HG02852 (cell line): ENCODE measurements at regions not wholly inside any gene's neighbourhood (a gene's known extent, or its start where the extent isn't known, plus 50 kb on each side); places are given as distances from the start of the nearest gene placed in this dataset.
"Not testable (repeated sequence)": the region's sequence is repeated elsewhere in the genome, so short reads cannot be mapped to it uniquely, and the experiment has no call there.

Source experiments
- ATAC-seq: cut with Tn5 transposase; IDR thresholded peaks from one replicate; pipeline ENCODE4 v1.9.1; 2021; ENCODE audit warnings: mild to moderate bottlenecking, moderate library complexity; ENCODE audit not compliant: unreplicated experiment

GRCh38 chr18:22790545-22791309 is 142.4 kb upstream of the RBBP8 start:
- ATAC-seq = no peak

DNA sequence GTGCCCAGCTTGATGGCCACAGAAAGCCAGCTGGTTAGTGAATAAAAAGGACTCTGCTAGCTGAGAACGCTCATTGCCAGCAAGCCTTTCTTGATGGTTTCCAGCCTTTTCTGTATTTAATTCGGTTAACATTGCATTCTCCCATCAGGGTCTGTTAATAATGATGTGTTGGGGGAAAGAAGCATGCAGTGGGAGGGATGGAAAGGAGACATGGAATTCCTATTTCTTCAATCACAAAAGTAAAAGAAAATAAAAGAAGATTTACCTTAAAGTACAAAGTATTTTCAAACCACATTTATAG is 141.9 kb upstream of the RBBP8 start:
- ATAC-seq = no peak

GRCh38 chr18:22796113-22796512 is 137.0 kb upstream of the RBBP8 start:
- no peak for ATAC-seq

DNA sequence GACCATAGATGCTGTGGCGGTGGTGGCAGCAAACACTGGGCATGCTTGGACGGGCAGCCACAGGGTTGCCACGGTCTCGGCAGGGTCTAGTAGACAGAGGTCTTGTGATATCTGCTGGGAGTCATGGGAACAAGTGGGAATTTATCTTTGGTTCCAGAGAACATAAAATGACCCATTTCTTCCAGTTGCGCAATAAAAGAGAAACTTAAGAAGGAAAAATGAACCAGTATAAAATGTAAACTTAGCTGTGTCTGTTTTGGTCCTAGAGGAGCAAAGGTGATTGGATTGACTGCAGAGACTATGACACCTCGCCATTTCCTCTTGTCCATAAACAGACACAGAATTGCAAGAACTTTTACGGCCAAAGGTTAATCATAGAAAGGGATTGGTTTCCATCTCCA is 132.6 kb upstream of the RBBP8 start:
- ATAC-seq = no peak

GRCh38 chr18:22813648-22814328 is 119.3 kb upstream of the RBBP8 start:
- ATAC-seq = no peak

DNA sequence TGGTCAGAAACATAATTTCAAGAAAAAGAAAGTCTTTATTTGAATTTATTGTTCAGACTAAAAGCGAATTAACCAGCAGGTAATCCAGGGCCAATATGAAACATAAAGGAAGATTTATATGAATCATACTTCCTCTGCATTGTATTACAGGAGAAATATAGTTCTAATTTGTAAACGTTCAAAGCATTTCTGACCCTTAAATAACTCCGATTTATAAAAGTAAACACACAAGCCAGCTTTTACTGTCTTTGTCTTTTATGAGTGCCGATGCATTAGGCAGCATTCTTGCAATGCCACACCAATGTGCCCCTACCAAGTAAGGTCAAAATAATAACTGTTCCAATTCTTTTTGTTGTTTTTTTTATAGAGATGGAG is 118.8 kb upstream of the RBBP8 start:
- ATAC-seq = no peak

DNA sequence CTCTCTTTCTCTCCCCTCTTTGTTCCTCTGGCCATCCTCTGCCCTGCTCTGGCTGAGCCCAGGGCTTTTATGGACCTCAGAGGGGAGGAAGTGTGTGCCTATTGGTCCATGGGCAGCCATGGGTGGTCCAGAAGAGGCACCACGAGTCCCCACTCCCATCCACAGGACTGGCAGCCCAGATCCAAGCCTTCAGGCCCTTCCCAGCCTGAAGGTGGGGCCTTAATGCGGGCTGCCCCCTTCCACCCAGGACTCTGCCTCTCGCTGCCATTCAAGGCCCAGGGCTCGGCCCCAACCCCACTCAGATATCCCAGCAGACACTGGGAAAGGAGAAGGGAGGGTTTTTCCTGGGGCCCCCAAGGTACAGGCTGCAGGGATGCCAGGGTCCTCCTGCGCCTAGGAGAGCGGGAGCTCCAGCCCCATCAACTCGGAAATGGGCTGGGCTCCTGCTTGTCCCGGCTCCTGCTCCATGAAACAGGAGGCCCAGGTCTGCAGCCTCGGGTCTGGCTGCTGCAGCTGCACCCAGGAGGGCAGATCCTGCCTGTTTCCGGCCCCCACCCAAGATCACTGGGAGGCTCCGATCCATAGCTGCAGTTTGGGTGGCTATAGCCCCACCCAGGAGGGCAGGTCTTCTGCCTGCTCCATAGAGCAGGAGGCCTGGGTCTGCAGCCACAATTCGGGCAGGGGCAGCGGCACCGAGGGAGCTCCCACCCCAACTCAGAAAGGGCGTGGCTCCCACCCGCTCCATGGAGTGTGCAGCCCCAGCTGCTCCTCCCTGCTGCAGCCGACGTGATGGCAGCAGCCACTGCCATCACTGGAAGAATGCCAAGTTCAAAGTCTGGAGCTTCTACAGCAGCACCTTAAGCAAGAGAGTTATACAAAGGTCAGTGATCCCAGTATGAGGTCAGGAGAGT is 116.6 kb upstream of the RBBP8 start:
- no peak for ATAC-seq

GRCh38 chr18:22817844-22818243 is 115.3 kb upstream of the RBBP8 start:
- no peak for ATAC-seq

GRCh38 chr18:22822024-22822423 is 111.1 kb upstream of the RBBP8 start:
- ATAC-seq = no peak

DNA sequence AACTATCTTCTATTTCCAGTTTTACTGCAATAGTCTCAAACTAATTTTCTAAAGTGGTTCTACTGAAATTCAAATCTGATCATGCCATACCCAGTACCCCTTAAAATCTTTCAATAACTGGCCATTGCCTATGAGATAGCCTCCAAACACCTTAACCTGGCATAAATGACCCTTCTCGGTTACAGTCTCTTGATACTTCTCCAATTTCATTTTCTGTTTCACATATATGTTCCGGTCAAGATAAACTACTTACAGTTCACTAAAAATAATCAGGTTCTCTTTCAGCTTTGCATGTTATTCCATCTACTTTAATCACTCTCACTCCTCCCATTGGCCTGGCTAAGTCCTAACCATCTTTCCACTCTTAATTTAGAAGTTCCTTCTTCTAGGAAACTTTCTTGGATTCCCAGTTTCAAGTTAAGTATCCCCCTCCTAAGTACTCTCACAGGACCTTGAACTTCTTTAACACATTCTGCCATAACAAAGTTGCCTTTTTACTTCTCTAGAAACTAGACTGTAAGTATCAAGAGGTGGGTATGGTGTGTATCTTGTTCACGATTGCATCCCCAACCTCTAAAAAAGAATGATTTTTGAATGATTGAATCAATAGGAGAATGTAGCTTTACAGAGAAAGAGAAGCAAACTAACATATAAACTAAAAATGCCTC is 110.2 kb upstream of the RBBP8 start:
- ATAC-seq = peak; percentile 81

DNA sequence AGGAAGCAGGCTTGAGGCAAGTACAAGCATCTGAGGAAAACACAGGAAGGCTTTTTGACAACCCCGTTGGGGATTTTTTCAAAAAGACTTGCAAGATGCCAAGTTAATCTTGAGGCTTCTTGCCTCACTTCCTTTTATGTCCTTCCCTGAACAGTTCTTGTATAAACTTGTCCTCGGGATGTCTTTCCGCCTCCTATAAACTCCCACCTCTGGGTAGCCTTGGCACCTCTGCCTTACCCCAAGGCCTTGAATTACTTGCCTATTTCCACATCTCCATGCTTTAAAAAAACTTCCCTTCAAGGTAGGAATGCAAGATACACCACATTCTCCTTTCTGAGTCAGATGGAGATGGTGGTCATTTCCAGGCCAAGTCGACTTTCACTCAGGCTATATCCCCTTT is 106.4 kb upstream of the RBBP8 start:
- no peak for ATAC-seq

DNA sequence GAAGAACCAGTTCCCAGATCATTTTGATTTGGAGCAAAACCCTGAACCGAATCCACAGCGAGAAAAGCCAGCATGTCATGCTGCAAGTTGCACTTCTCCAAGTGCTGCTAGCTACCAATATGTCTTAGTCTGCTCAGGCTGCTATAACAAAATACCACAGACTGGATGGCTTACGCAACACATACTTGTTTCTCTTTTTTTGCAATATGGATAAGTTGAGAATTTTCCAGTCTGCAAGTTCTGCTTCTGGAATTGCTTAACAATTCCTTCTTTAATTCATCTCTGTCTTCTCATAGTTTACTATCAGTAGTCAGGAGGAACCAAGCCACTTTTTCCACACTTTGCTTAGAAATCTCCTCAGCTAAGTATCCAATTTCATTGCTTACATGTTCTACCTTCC is 105.9 kb upstream of the RBBP8 start:
- no peak for ATAC-seq

DNA sequence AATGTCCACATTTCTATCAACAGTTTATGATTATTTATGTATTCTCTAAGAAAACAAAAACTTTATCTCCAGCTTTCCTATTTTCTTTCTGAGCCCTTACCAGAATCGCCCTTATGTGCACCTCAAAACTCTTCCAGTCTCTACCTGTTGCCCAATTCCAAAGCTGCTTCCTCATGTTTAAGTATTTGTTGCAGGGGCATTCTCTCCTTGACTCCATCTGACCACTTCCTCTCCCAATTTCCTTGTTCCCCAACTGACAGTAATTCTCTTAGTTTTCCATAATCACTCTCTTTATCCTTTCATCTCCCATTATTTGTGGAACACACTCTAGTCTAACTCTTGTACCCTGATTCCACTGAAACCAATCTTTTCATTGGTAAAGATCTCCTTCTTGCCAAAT is 105.4 kb upstream of the RBBP8 start:
- no peak for ATAC-seq

DNA sequence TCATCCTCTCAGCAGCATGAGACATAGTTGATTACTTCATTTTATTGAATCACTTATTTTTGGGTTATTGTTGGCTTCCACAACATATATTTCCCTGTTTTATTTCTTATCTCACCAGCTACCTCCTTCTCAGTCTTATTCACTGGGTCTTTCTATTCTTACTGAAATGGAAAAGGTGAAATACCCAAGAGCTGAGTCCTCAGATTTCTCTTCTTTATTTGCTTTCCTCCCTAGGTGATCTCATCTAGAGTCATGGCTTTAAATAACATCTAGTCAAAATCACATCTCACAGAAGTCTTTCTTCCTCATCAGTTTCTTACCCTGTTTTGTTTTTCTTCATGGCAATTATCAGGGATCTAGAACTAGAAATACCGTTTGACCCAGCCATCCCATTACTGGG is 105.0 kb upstream of the RBBP8 start:
- ATAC-seq = no peak

DNA sequence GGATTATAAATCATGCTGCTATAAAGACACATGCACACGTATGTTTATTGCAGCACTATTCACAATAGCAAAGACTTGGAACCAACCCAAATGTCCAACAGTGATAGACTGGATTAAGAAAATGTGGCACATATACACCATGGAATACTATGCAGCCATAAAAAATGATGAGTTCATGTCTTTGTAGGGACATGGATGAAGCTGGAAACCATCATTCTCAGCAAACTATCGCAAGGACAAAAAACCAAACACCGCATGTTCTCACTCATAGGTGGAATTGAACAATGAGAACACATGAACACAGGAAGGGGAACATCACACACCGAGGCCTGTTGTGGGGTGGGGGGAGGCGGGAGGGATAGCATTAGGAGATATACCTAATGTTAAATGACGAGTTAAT is 104.5 kb upstream of the RBBP8 start:
- ATAC-seq = not testable (repeated sequence)

DNA sequence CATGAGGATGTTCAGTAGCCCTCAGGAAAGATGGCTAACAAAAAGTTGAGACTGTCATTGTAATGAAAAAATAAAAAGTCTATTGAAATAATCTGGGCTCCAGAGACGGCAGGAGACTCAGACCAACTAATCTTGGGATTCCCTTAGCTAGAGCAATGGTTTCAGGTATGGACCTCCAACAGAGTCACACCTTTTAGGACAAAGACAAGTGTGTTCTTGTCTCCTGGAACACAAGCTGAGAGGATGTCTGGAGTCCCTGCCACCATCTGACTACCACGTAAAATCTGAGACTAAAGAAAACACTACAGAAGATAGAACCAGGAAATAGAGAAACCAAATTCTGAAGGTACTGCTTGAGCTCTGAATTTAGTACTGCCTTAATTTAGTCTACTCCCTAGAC is 103.3 kb upstream of the RBBP8 start:
- ATAC-seq = no peak

DNA sequence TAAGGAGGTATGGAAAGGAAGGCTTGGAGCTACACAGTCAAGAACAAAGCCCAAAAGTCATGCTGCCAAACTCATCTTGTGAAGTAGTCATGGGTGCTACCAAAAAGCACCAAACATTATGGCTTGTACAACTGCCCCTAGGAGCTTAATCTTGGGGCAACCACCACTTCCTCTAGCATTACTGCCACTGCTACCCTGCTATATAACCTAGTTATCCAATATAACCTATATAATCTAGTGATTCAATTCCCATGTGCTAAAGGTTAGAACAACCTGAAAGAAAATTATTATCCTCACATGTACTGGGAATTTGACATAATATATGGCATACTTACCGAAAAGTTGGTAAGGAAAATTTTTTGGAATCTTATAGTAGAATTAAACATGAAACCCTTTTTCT is 102.6 kb upstream of the RBBP8 start:
- ATAC-seq = no peak

DNA sequence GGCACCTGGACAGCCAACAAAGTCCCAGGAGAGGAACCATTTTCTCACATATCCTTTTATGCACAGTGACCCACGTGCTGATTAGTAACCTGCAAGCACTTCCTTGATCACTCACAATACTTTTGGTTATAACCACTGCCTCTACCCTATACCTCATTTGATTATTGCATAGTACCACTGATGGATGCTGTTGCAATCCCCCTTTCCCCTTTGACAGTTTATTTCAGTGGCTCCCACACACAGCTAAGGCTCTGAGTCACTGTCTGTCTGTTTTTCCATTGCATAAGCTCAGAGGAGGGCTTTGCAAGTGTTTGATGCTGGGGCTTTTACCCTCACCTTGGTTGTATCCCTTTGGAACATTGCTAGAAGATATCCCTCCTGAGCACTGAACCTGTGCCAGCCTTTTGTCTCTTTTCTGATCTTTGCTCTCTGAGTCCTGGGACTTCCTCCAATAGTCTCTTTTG is 101.7 kb upstream of the RBBP8 start:
- ATAC-seq = no peak

DNA sequence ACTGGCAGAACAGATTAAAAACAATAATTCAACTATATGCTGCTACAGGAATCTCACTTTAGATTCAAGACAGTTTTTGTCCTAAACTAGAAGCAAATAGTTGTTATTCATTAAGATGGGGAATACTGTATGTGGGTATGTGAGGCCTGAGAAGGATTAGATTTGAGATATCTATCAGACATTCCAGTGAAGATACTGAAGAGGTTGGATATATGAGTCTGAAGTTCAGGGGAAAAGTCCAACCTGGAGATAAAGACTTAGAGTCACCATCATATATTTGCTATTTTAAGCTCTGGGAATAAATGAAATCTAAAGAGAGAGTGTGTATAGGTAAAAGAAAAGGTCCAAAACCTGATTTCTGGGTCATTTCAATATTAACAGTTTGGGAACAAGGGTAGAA is 96.2 kb upstream of the RBBP8 start:
- no peak for ATAC-seq

DNA sequence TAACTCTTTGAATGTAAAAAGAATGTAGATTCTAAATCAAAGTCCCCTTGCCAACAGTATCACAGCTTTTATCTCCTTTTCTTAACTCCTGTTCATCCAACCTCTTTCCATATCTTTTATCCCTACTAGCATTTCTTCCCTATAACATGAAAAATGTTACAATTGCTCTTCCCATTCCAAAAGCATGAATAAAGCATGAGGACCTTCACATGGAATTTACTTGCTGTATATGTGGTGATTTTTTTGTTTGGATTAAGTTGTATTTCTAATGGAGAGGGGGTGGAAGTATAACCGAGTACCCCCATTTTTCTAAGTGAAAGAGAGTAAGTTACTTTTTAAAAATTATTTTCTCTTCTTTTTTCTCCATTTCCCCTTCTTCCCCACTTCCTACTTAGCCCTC is 94.9 kb upstream of the RBBP8 start:
- ATAC-seq = no peak

- no peak for ATAC-seq
These were observed 94.4 kb upstream of the RBBP8 start for GRCh38 chr18:22838639-22839277.
